ENCODE measurements at regions not wholly inside any gene's neighbourhood (a gene's known extent, or its start where the extent isn't known, plus 50 kb on each side); places are given as distances from the start of the nearest gene placed in this dataset.

DNA sequence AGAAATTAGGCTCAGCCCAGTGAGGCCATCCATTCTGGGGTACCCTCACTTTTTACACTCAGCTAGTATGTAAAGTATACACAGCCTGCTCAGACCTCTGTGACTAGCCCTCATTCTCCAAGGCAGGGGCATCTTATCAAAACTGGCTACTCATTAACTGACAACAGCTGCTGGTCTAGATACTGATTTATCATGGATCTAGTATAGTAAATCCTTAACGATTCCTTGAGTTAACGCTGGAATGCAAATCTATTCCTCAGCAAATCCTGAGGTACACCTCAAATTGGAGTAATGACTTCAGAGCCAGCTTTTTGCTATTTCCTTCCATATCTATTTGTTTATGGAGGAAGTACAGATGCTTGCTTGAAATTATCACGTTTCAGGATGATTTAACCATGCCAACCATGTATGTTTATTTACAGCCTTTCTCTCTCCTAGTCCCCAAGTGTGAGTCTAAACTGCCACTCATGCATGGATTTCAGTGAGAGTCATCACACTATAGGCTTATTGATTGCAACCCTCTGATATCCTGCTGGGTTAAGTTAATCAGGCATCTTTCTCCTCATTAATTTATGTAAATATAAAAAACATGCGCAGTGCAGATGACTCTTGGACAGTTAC, 70.2 kb upstream of the DOK6 start:
- TF ChIP-seq EZH2 (IDR thresholded peaks at IDR 0.05; ENCODE audit: low read depth, low read length, severe bottlenecking) (no peak), RAD21 (IDR thresholded peaks at IDR 0.05 in 1 of 2, conservative IDR thresholded peaks at IDR 0.05 in 1 of 2; ENCODE audit: low read depth in 2 of 2, low read length in 2 of 2) (no peak)

Measured in H1 (cell line).